Tibial nerve (tissue), 4 donors: ENCODE measurements at regions not wholly inside any gene's neighbourhood (a gene's known extent, or its start where the extent isn't known, plus 50 kb on each side); places are given as distances from the start of the nearest gene placed in this dataset.

ENCODE experiments used
- CTCF ChIP-seq, 5 experiments: fragments of 200-600 bp in 3 of 5; fragments of 450-650 bp in 2 of 5; sonication (generic) in 3 of 5; IDR thresholded peaks; one replicate each; pipeline ENCODE4 v1.5.1; 2016 to 2019; ENCODE audit warnings: antibody characterized with exemption in 5 of 5, mild to moderate bottlenecking in 3 of 5, moderate library complexity in 2 of 5
- EP300 ChIP-seq, 2 donors: sonication (generic); formaldehyde crosslinking; IDR thresholded peaks; one replicate each; pipeline ENCODE4 v1.6.1; 2017; ENCODE audit warnings: antibody characterized with exemption in 2 of 2, mild to moderate bottlenecking in 1 of 2

- no peak for TF ChIP-seq EP300 (IDR thresholded peaks at IDR 0.05)
- TF ChIP-seq CTCF (IDR thresholded peaks at IDR 0.05), result no peak
Observed at GRCh38 chr5:105263515-105263914, 1700.9 kb upstream of the NUDT12 start.
